H1 (cell line): ENCODE measurements at regions not wholly inside any gene's neighbourhood (a gene's known extent, or its start where the extent isn't known, plus 50 kb on each side); places are given as distances from the start of the nearest gene placed in this dataset.

Source experiments
- CTCF ChIA-PET: fragments of 300-600 bp; sonication (Branson Sonifier 250); formaldehyde crosslinking; loops from one replicate; lab custom pipeline; 2021; ENCODE audit not compliant: partially characterized antibody; lab: Charles Lee
- POLR2A ChIA-PET: fragments of 300-600 bp; sonication (Branson Sonifier 250); formaldehyde crosslinking; loops from one replicate; lab custom pipeline; 2021; ENCODE audit warnings: inconsistent platforms; ENCODE audit not compliant: partially characterized antibody; lab: Charles Lee
- DNase-seq, 2 experiments: peaks; one replicate each; pipeline versions ENCODE4 v3.0.0 to v3.0.0-alpha.2; 2010 to 2022; ENCODE audit warnings: low spot score in 2 of 2, low read depth in 1 of 2, mixed read lengths in 1 of 2
- FAIRE-seq: peaks from 2 replicates; lab custom pipeline; 2011; peaks lifted over from hg19 to GRCh38; lab: Jason Lieb, UNC
- H2AFZ ChIP-seq: 2 replicates; pipeline ENCODE4 v1.8.1; 2012; ENCODE audit warnings: low read length, inconsistent platforms
- H2AK5ac ChIP-seq: 2 replicates; pipeline ENCODE4 v1.6.1; 2013; ENCODE audit warnings: low read depth, low read length
- H2BK120ac ChIP-seq: replicated peaks from 2 replicates; pipeline ENCODE3; 2013; ENCODE audit warnings: low read depth, low read length, inconsistent platforms
- H2BK12ac ChIP-seq: 2 replicates; pipeline ENCODE4 v1.6.1; 2013; ENCODE audit warnings: low read depth, low read length
- H2BK15ac ChIP-seq: 2 replicates; pipeline ENCODE4 v1.6.1; 2013; ENCODE audit warnings: low read length
- H2BK20ac ChIP-seq: 2 replicates; pipeline ENCODE4 v1.6.1; 2013; ENCODE audit warnings: low read length
- H2BK5ac ChIP-seq: 2 replicates; pipeline ENCODE4 v1.6.1; 2013; ENCODE audit warnings: low read depth, low read length
- H3K14ac ChIP-seq: 2 replicates; pipeline ENCODE4 v1.6.1; 2013; ENCODE audit warnings: inconsistent platforms; ENCODE audit not compliant: insufficient read length
- H3K18ac ChIP-seq: 2 replicates; pipeline ENCODE4 v1.6.1; 2013; ENCODE audit warnings: low read length; ENCODE audit errors: extremely low read depth
- H3K23ac ChIP-seq: 2 replicates; pipeline ENCODE4 v1.6.1; 2013; ENCODE audit warnings: inconsistent platforms; ENCODE audit not compliant: insufficient read length
- H3K23me2 ChIP-seq: 2 replicates; pipeline ENCODE4 v1.6.1; 2013; ENCODE audit warnings: low read depth, low read length
- H3K27ac ChIP-seq: 2 replicates; pipeline ENCODE4 v1.6.1; 2011; ENCODE audit warnings: low read depth, low read length, inconsistent platforms
- H3K27me3 ChIP-seq, 4 experiments: replicated peaks in 1 of 4; 1 replicate in 1 of 4; 2 replicates in 3 of 4; pipeline versions ENCODE4 v1.6.1 to v1.8.1; 2011 to 2013; ENCODE audit warnings: low read length in 3 of 4, mild to moderate bottlenecking in 3 of 4, inconsistent platforms in 2 of 4, mixed read lengths in 2 of 4, moderate library complexity in 1 of 4; ENCODE audit not compliant: control insufficient read depth in 3 of 4, insufficient read depth in 3 of 4; ENCODE audit errors: extremely low read depth in 1 of 4
- H3K36me3 ChIP-seq, 4 experiments: 2 replicates each; pipeline versions ENCODE4 v1.6.1 to v1.8.1; 2011 to 2013; ENCODE audit warnings: mild to moderate bottlenecking in 4 of 4, low read length in 3 of 4, moderate library complexity in 2 of 4, control low read depth in 1 of 4, inconsistent platforms in 1 of 4; ENCODE audit not compliant: insufficient read depth in 4 of 4, control insufficient read depth in 2 of 4
- H3K4ac ChIP-seq: replicated peaks from 2 replicates; pipeline ENCODE3; 2013; ENCODE audit warnings: low read length, low read depth, mixed read lengths, inconsistent platforms; ENCODE audit not compliant: insufficient read length
- H3K4me1 ChIP-seq, 4 experiments: replicated peaks in 1 of 4; 1 replicate in 1 of 4; 2 replicates in 3 of 4; pipeline versions ENCODE4 v1.6.1 to v1.8.1; 2011 to 2013; ENCODE audit warnings: low read length in 3 of 4, inconsistent platforms in 2 of 4, mixed read lengths in 1 of 4; ENCODE audit not compliant: insufficient read depth in 4 of 4, control insufficient read depth in 3 of 4
- H3K4me2 ChIP-seq, 2 experiments: 2 replicates each; pipeline versions ENCODE4 v1.6.1 to v1.8.1; 2011 to 2013; ENCODE audit warnings: low read depth in 2 of 2, low read length in 2 of 2, control low read depth in 1 of 2, inconsistent platforms in 1 of 2, mild to moderate bottlenecking in 1 of 2; ENCODE audit not compliant: insufficient read depth in 1 of 2
- H3K4me3 ChIP-seq, 4 experiments: fragments of 200-600, 300-600 bp in 1 of 4; sonication (generic), shearing (Covaris generic), sonication (Bioruptor Twin) in 1 of 4; 2 replicates each; pipeline versions ENCODE4 v1.5.1 to v1.8.1; 2011 to 2016; ENCODE audit warnings: low read length in 4 of 4, low read depth in 3 of 4, control low read depth in 2 of 4, inconsistent platforms in 2 of 4, mild to moderate bottlenecking in 2 of 4, mixed read lengths in 1 of 4, moderate library complexity in 1 of 4; ENCODE audit not compliant: insufficient read depth in 2 of 4; ENCODE audit errors: extremely low read depth in 1 of 4
- H3K56ac ChIP-seq: replicated peaks from 2 replicates; pipeline ENCODE3; 2013; ENCODE audit warnings: low read depth, mild to moderate bottlenecking, mixed read lengths, low read length, inconsistent platforms; ENCODE audit not compliant: insufficient read length
- H3K79me1 ChIP-seq: 2 replicates; pipeline ENCODE4 v1.6.1; 2013; ENCODE audit warnings: low read depth, low read length, control low read depth
- H3K79me2 ChIP-seq, 2 experiments: 2 replicates each; pipeline versions ENCODE4 v1.6.1 to v1.8.1; 2012 to 2013; ENCODE audit warnings: low read length in 2 of 2, mild to moderate bottlenecking in 2 of 2, inconsistent platforms in 1 of 2; ENCODE audit not compliant: insufficient read depth in 2 of 2, control insufficient read depth in 1 of 2
- H3K9ac ChIP-seq, 4 experiments: replicated peaks in 1 of 4; 1 replicate in 1 of 4; 2 replicates in 3 of 4; pipeline versions ENCODE4 v1.6.1 to v1.8.1; 2011 to 2013; ENCODE audit warnings: low read depth in 3 of 4, low read length in 3 of 4, control low read depth in 2 of 4, mild to moderate bottlenecking in 2 of 4, moderate library complexity in 2 of 4, inconsistent platforms in 1 of 4; ENCODE audit errors: extremely low read depth in 1 of 4
- H3K9me3 ChIP-seq, 2 experiments: 2 replicates each; pipeline versions ENCODE4 v1.6.1 to v1.8.1; 2012 to 2013; ENCODE audit warnings: mild to moderate bottlenecking in 2 of 2, moderate library complexity in 2 of 2, control low read depth in 1 of 2, inconsistent platforms in 1 of 2, low read depth in 1 of 2, low read length in 1 of 2, mixed read lengths in 1 of 2; ENCODE audit not compliant: insufficient read depth in 2 of 2
- H4K20me1 ChIP-seq, 2 experiments: replicated peaks in 1 of 2; 2 replicates each; pipeline versions ENCODE3 to v1.8.1; 2011 to 2013; ENCODE audit warnings: inconsistent platforms in 2 of 2, low read length in 2 of 2, mild to moderate bottlenecking in 1 of 2; ENCODE audit not compliant: insufficient read depth in 2 of 2, control insufficient read depth in 1 of 2
- H4K5ac ChIP-seq: 2 replicates; pipeline ENCODE4 v1.6.1; 2013; ENCODE audit warnings: low read length, low read depth, mixed read lengths, inconsistent platforms; ENCODE audit not compliant: insufficient read length
- H4K8ac ChIP-seq: 2 replicates; pipeline ENCODE4 v1.8.0; 2013; ENCODE audit warnings: mild to moderate bottlenecking, moderate library complexity, low read length, inconsistent platforms; ENCODE audit not compliant: insufficient read depth; ENCODE audit errors: extremely low read depth
- H4K91ac ChIP-seq: replicated peaks from 2 replicates; pipeline ENCODE3; 2013; ENCODE audit warnings: low read length, mixed read lengths, inconsistent platforms; ENCODE audit not compliant: insufficient read length
- BACH1 ChIP-seq: IDR thresholded peaks from 2 replicates; pipeline ENCODE4 v1.6.1; 2012; ENCODE audit warnings: low read length, improper control_type of control experiment
- CHD1 ChIP-seq: IDR thresholded peaks from 2 replicates; pipeline ENCODE4 v1.6.1; 2012; ENCODE audit warnings: low read depth, low read length, improper control_type of control experiment
- CREB1 ChIP-seq: IDR thresholded peaks from 2 replicates; pipeline ENCODE4 v1.6.1; 2012; ENCODE audit warnings: inconsistent platforms
- JUN ChIP-seq: IDR thresholded peaks from 2 replicates; pipeline ENCODE4 v1.6.1; 2011; ENCODE audit warnings: low read depth, mild to moderate bottlenecking, improper control_type of control experiment, low read length
- KDM5A ChIP-seq: fragments of 200-600 bp; IDR thresholded peaks from 2 replicates; pipeline ENCODE4 v1.7.1; 2012; ENCODE audit warnings: mild to moderate bottlenecking, low read length, inconsistent platforms, mixed read lengths
- MAFK ChIP-seq: IDR thresholded peaks from 2 replicates; pipeline ENCODE4 v1.6.1; 2012; ENCODE audit warnings: low read depth, mild to moderate bottlenecking, improper control_type of control experiment, low read length
- NANOG ChIP-seq: IDR thresholded peaks from 2 replicates; pipeline ENCODE4 v1.6.1; 2011; ENCODE audit warnings: low read length, low read depth, mild to moderate bottlenecking, inconsistent platforms; ENCODE audit not compliant: insufficient read depth, poor library complexity, severe bottlenecking
- RFX5 ChIP-seq: IDR thresholded peaks from 2 replicates; pipeline ENCODE4 v1.6.1; 2011; ENCODE audit warnings: low read depth, low read length, improper control_type of control experiment, borderline replicate concordance
- RXRA ChIP-seq: IDR thresholded peaks from 2 replicates; pipeline ENCODE4 v1.6.1; 2011; ENCODE audit warnings: low read depth, mild to moderate bottlenecking, low read length, moderate library complexity; ENCODE audit not compliant: insufficient read depth
- SAP30 ChIP-seq: fragments of 300-600 bp; sonication (generic); IDR thresholded peaks from 2 replicates; pipeline ENCODE4 v1.7.1; 2012; ENCODE audit warnings: low read length, moderate library complexity, mild to moderate bottlenecking, inconsistent platforms; ENCODE audit not compliant: insufficient read depth, insufficient replicate concordance
- SIX5 ChIP-seq: IDR thresholded peaks from 2 replicates; pipeline ENCODE4 v1.6.1; 2011; ENCODE audit warnings: mild to moderate bottlenecking, low read depth, low read length
- SRF ChIP-seq: IDR thresholded peaks from 2 replicates; pipeline ENCODE4 v1.6.1; 2011; ENCODE audit warnings: mild to moderate bottlenecking, low read depth, low read length, moderate library complexity
- TCF12 ChIP-seq: IDR thresholded peaks from 2 replicates; pipeline ENCODE4 v1.6.1; 2011; ENCODE audit warnings: low read depth, mild to moderate bottlenecking, low read length
- WGBS, 2 experiments: shearing (Covaris generic) in 1 of 2; methylation state at CpG; one replicate each; pipeline versions ENCODE4 v1.1.6 to v1.1.7; 2013 to 2015; ENCODE audit warnings: low lambda C conversion rate in 2 of 2, mixed read lengths in 2 of 2, inconsistent platforms in 1 of 2, low coverage in 1 of 2, missing lambda C conversion rate in 1 of 2; ENCODE audit not compliant: insufficient replicate concordance in 2 of 2, insufficient coverage in 1 of 2, insufficient read length in 1 of 2; ENCODE audit errors: extremely low coverage in 1 of 2, missing lambda C conversion rate in 1 of 2; 5-methylcytosine and 5-hydroxymethylcytosine counted together

- 94% methylated on average over 3 of the region's 3 CpGs; no CpG with 5 or more reads in 1 of the 2 experiments for WGBS, 2 experiments
- Histone ChIP-seq H2AFZ (no peak overlapping the region), H3K79me1 (no peaks in the 10 kb centered on the region), H3K9ac (no peak overlapping the region), H3K4ac (no peak overlapping the region), H3K27ac (no peak overlapping the region), H4K8ac (no peak overlapping the region), H3K27me3 (no peaks in the 10 kb centered on the region), H3K4me3 (no peak overlapping the region), H4K5ac (no peak overlapping the region), H2BK12ac (no peak overlapping the region), H2BK20ac (no peak overlapping the region), H2AK5ac (no peak overlapping the region), H3K56ac (no peak overlapping the region), H3K4me1 (peaks cover 0 to 3% (median 2%) of the 10 kb centered on the region in 4 experiments; a peak in 2 of 7 replicates), H3K79me2 (no peaks in the 10 kb centered on the region), H2BK5ac (no peak overlapping the region), H3K14ac (no peak overlapping the region), H3K4me2 (no peak overlapping the region), H2BK120ac (no peak overlapping the region), H3K9me3 (no peaks in the 10 kb centered on the region), H4K91ac (no peak overlapping the region), H2BK15ac (no peak overlapping the region), H3K23me2 (no peaks in the 10 kb centered on the region; the same call in 1 of the 2 replicates), H3K18ac (no peak overlapping the region), H4K20me1 (no peaks in the 10 kb centered on the region), H3K23ac (no peak overlapping the region), H3K36me3 (no peaks in the 10 kb centered on the region)
- no peak for FAIRE-seq
- no peak for DNase-seq
- POLR2A ChIA-PET: interaction anchor here (0.8 kb wide), 1 partner anchor 206 kb away, joined by 3 read pairs; no protein-coding TSS in a partner anchor
- CTCF ChIA-PET: no interaction called here
- TF ChIP-seq SIX5 (no peak), BACH1 (no peak), RFX5 (no peak), KDM5A (no peak), RXRA (no peak), SRF (no peak), CREB1 (no peak), MAFK (no peak), SAP30 (no peak), NANOG (no peak), CHD1 (no peak), TCF12 (no peak), JUN (no peak)
Measured at GRCh38 chr6:126427713-126428112, 87.8 kb downstream of the CENPW start.
